Gastrocnemius medialis (tissue), 4 donors: ENCODE measurements at regions not wholly inside any gene's neighbourhood (a gene's known extent, or its start where the extent isn't known, plus 50 kb on each side); places are given as distances from the start of the nearest gene placed in this dataset.

Experiments used
- CTCF ChIP-seq, 5 experiments: fragments of 450-650 bp in 3 of 5; fragments of 200-600 bp in 2 of 5; sonication (generic) in 2 of 5; IDR thresholded peaks in 4 of 5; conservative IDR thresholded peaks in 1 of 5; 1 replicate in 4 of 5; 2 replicates in 1 of 5; pipeline ENCODE4 v1.5.1; 2016 to 2019; ENCODE audit warnings: antibody characterized with exemption in 5 of 5, mild to moderate bottlenecking in 3 of 5, moderate library complexity in 3 of 5
- POLR2A ChIP-seq, 2 donors: fragments of 450-650 bp; IDR thresholded peaks; one replicate each; pipeline ENCODE4 v1.6.1; 2017; ENCODE audit warnings: antibody characterized with exemption in 2 of 2, mild to moderate bottlenecking in 2 of 2, moderate library complexity in 2 of 2

GRCh38 chr5:163293836-163294235, 143.6 kb upstream of the CCNG1 start:
- TF ChIP-seq CTCF (IDR thresholded peaks at IDR 0.05 in 4 of 5, conservative IDR thresholded peaks at IDR 0.05 in 1 of 5): no peak
- no peak for TF ChIP-seq POLR2A (IDR thresholded peaks at IDR 0.05)
